Heart right ventricle (tissue), 16 donors: ENCODE measurements at regions not wholly inside any gene's neighbourhood (a gene's known extent, or its start where the extent isn't known, plus 50 kb on each side); places are given as distances from the start of the nearest gene placed in this dataset.

Experiments used
- ATAC-seq, 8 donors: fragments of 200-7000 bp; cut with Tn5 transposase; one replicate each; pipeline ENCODE4 v1.9.1; 2020; ENCODE audit warnings: mild to moderate bottlenecking in 8 of 8, moderate library complexity in 8 of 8, moderate number of reproducible peaks in 1 of 8
- DNase-seq, 2 donors: peaks; one replicate each; pipeline ENCODE4 v3.0.0-alpha.2; 2020
- H3K27ac ChIP-seq, 10 donors: fragments of 200-600 bp; sonication (generic) in 2 of 10; one replicate each; pipeline versions ENCODE4 v1.5.0 to v1.8.0; 2020 to 2022; ENCODE audit warnings: mild to moderate bottlenecking in 3 of 10
- H3K27me3 ChIP-seq, 7 donors: fragments of 200-600 bp; one replicate each; pipeline ENCODE4 v1.8.0; 2021 to 2022; ENCODE audit warnings: mild to moderate bottlenecking in 2 of 7
- H3K36me3 ChIP-seq, 9 donors: fragments of 200-600 bp; sonication (generic) in 1 of 9; one replicate each; pipeline versions ENCODE4 v1.5.0 to v1.8.0; 2020 to 2022; ENCODE audit warnings: mild to moderate bottlenecking in 2 of 9
- H3K4me1 ChIP-seq, 9 donors: fragments of 200-600 bp; sonication (generic) in 1 of 9; one replicate each; pipeline versions ENCODE4 v1.5.0 to v1.8.0; 2020 to 2022; ENCODE audit warnings: mild to moderate bottlenecking in 4 of 9
- H3K4me3 ChIP-seq, 10 donors: fragments of 200-600 bp; sonication (generic) in 2 of 10; one replicate each; pipeline versions ENCODE4 v1.5.0 to v1.8.0; 2020 to 2022; ENCODE audit warnings: mild to moderate bottlenecking in 7 of 10, moderate library complexity in 2 of 10
- H3K9me3 ChIP-seq, 11 donors: fragments of 200-600 bp in 10 of 11; sonication (generic) in 2 of 11; one replicate each; pipeline versions ENCODE4 v1.5.0 to v1.8.0; 2013 to 2022; ENCODE audit warnings: mild to moderate bottlenecking in 2 of 11, control low read depth in 1 of 11, moderate library complexity in 1 of 11
- CTCF ChIP-seq, 9 donors: fragments of 200-600 bp; sonication (generic) in 2 of 9; IDR thresholded peaks; one replicate each; pipeline versions ENCODE4 v1.5.0 to v1.8.0; 2021 to 2022; ENCODE audit warnings: antibody characterized with exemption in 9 of 9, mild to moderate bottlenecking in 5 of 9, moderate library complexity in 1 of 9
- WGBS, 2 donors: extraction: QIAGEN DNeasy Blood & Tissue Kit; methylation state at CpG; one replicate each; pipeline ENCODE4 v1.1.7; 2013; ENCODE audit warnings: inconsistent platforms in 1 of 2; 5-methylcytosine and 5-hydroxymethylcytosine counted together
- intact Hi-C, 10 donors: fragments of 100-400 bp; cut with DNase I; formaldehyde crosslinking; loops; one replicate each; pipeline versions ENCODE4 v1.11.1 to v1.14.2; 2022
- donor health status: Arrhythmogenic right ventricular cardiomyopathy.
- donor health status: ischemic (EF 13 %, LVEDD 7.1; RV severe dilation, severe dysfunction).
- donor health status: healthy with polysubstance abuse.
- donor health status: DM: no; HTN: yes; CAD: no.
- donor health status: DM: no; HTN: no; CAD: no.
- donor health status: ischemic (EF 25% LVEDD 6.9; RV normal size, moderate dysfunction).
- donor health status: ischemic (EF 25% LVEDD 5.7; RV mildly dilated, moderate dysfunction).
- donor health status: healthy.
- donor health status: DM: yes; HTN: yes; CAD: no.
- donor health status: Ischemic cardiomyopathy.
- donor health status: ischemic (EF 35%, LVEDD 5.7; RV mildly dilated, moderate dysfunction).
- donor health status: nonischemic (EF 11% LVEDD 7.7; RV severe dilation, severe dysfunction).
- donor health status: DM: yes; HTN: yes; CAD: no.
- donor health status: PGD.
- donor health status: ischemic (EF 29% LVEDD 5.4; RV normal size, mild dysfunction).
- donor health status: nonischemic (EF 23%, LVEDD 6.1; RV moderate dilation, normal function).

- no peak for ATAC-seq
- no peak overlapping the region for H3K4me3 ChIP-seq
- H3K4me1 ChIP-seq: no peaks in the 10 kb centered on the region
- DNase-seq: no peak
- no peak for TF ChIP-seq CTCF (IDR thresholded peaks at IDR 0.05)
- no peak overlapping the region for H3K27ac ChIP-seq
- intact Hi-C loops: loop anchor here in 1 of 10 donors (10.0 kb wide), 1 partner anchor 57 kb away; no protein-coding TSS in a partner anchor
- no peaks in the 10 kb centered on the region for H3K36me3 ChIP-seq
- WGBS, 2 donors: 57 to 66% methylated on average over 6 of the region's 6 CpGs
- no peaks in the 10 kb centered on the region for H3K9me3 ChIP-seq
- no peaks in the 10 kb centered on the region for H3K27me3 ChIP-seq
Measured at GRCh38 chr9:103681435-103681834, 412.7 kb upstream of the SMC2 start.

GRCh38 chr9:103700195-103700962, 393.7 kb upstream of the SMC2 start:
- Histone ChIP-seq H3K9me3 (peaks cover 0 to 3% (median 0%) of the 10 kb centered on the region in 11 donors), H3K27ac (no peak overlapping the region), H3K27me3 (no peaks in the 10 kb centered on the region), H3K4me3 (no peak overlapping the region), H3K4me1 (no peaks in the 10 kb centered on the region), H3K36me3 (no peaks in the 10 kb centered on the region)
- 77 to 82% methylated on average over 3 of the region's 3 CpGs for WGBS, 2 donors
- TF ChIP-seq CTCF (IDR thresholded peaks at IDR 0.05): no peak
- intact Hi-C loops: no loop called here
- ATAC-seq (no peak), DNase-seq (no peak)

DNA sequence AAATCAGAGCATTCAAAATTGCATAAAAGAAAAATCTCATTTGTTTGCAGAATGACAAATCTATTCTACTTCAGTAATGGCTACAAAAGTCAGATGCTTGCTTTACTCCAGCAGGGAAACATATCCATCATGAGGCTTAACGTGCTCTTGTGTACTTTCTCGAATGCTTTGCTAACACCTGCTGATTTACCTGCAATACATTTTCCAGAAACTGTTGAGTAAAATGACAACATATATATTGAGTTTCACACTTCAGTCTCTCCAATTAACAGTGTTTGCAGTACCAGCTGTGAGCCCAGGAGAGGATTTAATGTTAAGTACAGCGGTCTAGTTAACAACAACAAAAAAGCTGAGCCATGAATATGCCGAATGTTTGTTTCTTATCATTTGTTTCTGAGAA, 391.5 kb upstream of the SMC2 start:
- H3K4me1 ChIP-seq: no peaks in the 10 kb centered on the region
- no peak overlapping the region for H3K4me3 ChIP-seq
- DNase-seq: no peak
- H3K27me3 ChIP-seq: no peaks in the 10 kb centered on the region
- no peak for TF ChIP-seq CTCF (IDR thresholded peaks at IDR 0.05)
- H3K27ac ChIP-seq: no peak overlapping the region
- no peak for ATAC-seq
- H3K36me3 ChIP-seq: no peaks in the 10 kb centered on the region
- 51 to 62% methylated on average over 4 of the region's 4 CpGs for WGBS, 2 donors
- intact Hi-C loops: no loop called here
- H3K9me3 ChIP-seq: peaks cover 0 to 16% (median 0%) of the 10 kb centered on the region in 11 donors

- H3K4me1 ChIP-seq: no peaks in the 10 kb centered on the region
- H3K27ac ChIP-seq: no peak overlapping the region
- TF ChIP-seq CTCF (IDR thresholded peaks at IDR 0.05): no peak
- intact Hi-C loops: no loop called here
- WGBS, 2 donors: 62 to 76% methylated on average over 2 of the region's 2 CpGs
- peaks cover 0 to 37% (median 1%) of the 10 kb centered on the region in 11 donors for H3K9me3 ChIP-seq
- no peak overlapping the region for H3K4me3 ChIP-seq
- H3K36me3 ChIP-seq: no peaks in the 10 kb centered on the region
- DNase-seq: no peak
- no peaks in the 10 kb centered on the region for H3K27me3 ChIP-seq
- ATAC-seq: no peak
Measured at GRCh38 chr9:103707181-103707580, 386.9 kb upstream of the SMC2 start.
